ENCODE measurements at regions not wholly inside any gene's neighbourhood (a gene's known extent, or its start where the extent isn't known, plus 50 kb on each side); places are given as distances from the start of the nearest gene placed in this dataset.
"Not testable (repeated sequence)": the region's sequence is repeated elsewhere in the genome, so short reads cannot be mapped to it uniquely, and the experiment has no call there.

GRCh38 chr1:81187635-81188034, 613.1 kb upstream of the ADGRL2 start:
- in situ Hi-C loops (cut with HindIII; ENCODE audit: low pct_ligation_motif_present, low pct_unique_long_range_greater_than_20kb, low sequenced_read_pairs): no loop called here
- no peak for DNase-seq

GRCh38 chr1:81186261-81186660, 614.5 kb upstream of the ADGRL2 start:
- in situ Hi-C loops (cut with HindIII; ENCODE audit: low pct_ligation_motif_present, low pct_unique_long_range_greater_than_20kb, low sequenced_read_pairs): no loop called here
- DNase-seq: no peak

GRCh38 chr1:81183553-81183952, 617.2 kb upstream of the ADGRL2 start:
- in situ Hi-C loops (cut with HindIII; ENCODE audit: low pct_ligation_motif_present, low pct_unique_long_range_greater_than_20kb, low sequenced_read_pairs): no loop called here
- DNase-seq: no peak

- in situ Hi-C loops (cut with HindIII; ENCODE audit: low pct_ligation_motif_present, low pct_unique_long_range_greater_than_20kb, low sequenced_read_pairs): no loop called here
- DNase-seq: no peak
These were observed 617.7 kb upstream of the ADGRL2 start for GRCh38 chr1:81183051-81183450.

GRCh38 chr1:81179242-81179641, 621.5 kb upstream of the ADGRL2 start:
- in situ Hi-C loops (cut with HindIII; ENCODE audit: low pct_ligation_motif_present, low pct_unique_long_range_greater_than_20kb, low sequenced_read_pairs): no loop called here
- peak; percentile 80 for DNase-seq

GRCh38 chr1:81178431-81179093, 622.2 kb upstream of the ADGRL2 start:
- DNase-seq; in situ Hi-C loops (cut with HindIII; ENCODE audit: low pct_ligation_motif_present, low pct_unique_long_range_greater_than_20kb, low sequenced_read_pairs): not testable (repeated sequence)

GRCh38 chr1:81174811-81175476, 625.8 kb upstream of the ADGRL2 start:
- in situ Hi-C loops (cut with HindIII; ENCODE audit: low pct_ligation_motif_present, low pct_unique_long_range_greater_than_20kb, low sequenced_read_pairs): no loop called here
- DNase-seq: peak; percentile 91

GRCh38 chr1:81174052-81174451, 626.7 kb upstream of the ADGRL2 start:
- no peak for DNase-seq
- in situ Hi-C loops (cut with HindIII; ENCODE audit: low pct_ligation_motif_present, low pct_unique_long_range_greater_than_20kb, low sequenced_read_pairs): no loop called here

GRCh38 chr1:81172483-81172882, 628.3 kb upstream of the ADGRL2 start:
- no peak for DNase-seq
- in situ Hi-C loops (cut with HindIII; ENCODE audit: low pct_ligation_motif_present, low pct_unique_long_range_greater_than_20kb, low sequenced_read_pairs): no loop called here

GRCh38 chr1:81170721-81171120, 630.0 kb upstream of the ADGRL2 start:
- no peak for DNase-seq
- in situ Hi-C loops (cut with HindIII; ENCODE audit: low pct_ligation_motif_present, low pct_unique_long_range_greater_than_20kb, low sequenced_read_pairs): no loop called here

GRCh38 chr1:81165963-81166362, 634.8 kb upstream of the ADGRL2 start:
- DNase-seq: no peak
- in situ Hi-C loops (cut with HindIII; ENCODE audit: low pct_ligation_motif_present, low pct_unique_long_range_greater_than_20kb, low sequenced_read_pairs): no loop called here

- DNase-seq: no peak
- in situ Hi-C loops (cut with HindIII; ENCODE audit: low pct_ligation_motif_present, low pct_unique_long_range_greater_than_20kb, low sequenced_read_pairs): no loop called here
These were observed 640.0 kb upstream of the ADGRL2 start for GRCh38 chr1:81160696-81161095.

GRCh38 chr1:81158592-81158991, 642.1 kb upstream of the ADGRL2 start:
- in situ Hi-C loops (cut with HindIII; ENCODE audit: low pct_ligation_motif_present, low pct_unique_long_range_greater_than_20kb, low sequenced_read_pairs): no loop called here
- DNase-seq: no peak

- no peak for DNase-seq
- in situ Hi-C loops (cut with HindIII; ENCODE audit: low pct_ligation_motif_present, low pct_unique_long_range_greater_than_20kb, low sequenced_read_pairs): no loop called here
These were observed 643.0 kb upstream of the ADGRL2 start for GRCh38 chr1:81157686-81158085.

GRCh38 chr1:81156887-81157286, 643.8 kb upstream of the ADGRL2 start:
- DNase-seq: no peak
- in situ Hi-C loops (cut with HindIII; ENCODE audit: low pct_ligation_motif_present, low pct_unique_long_range_greater_than_20kb, low sequenced_read_pairs): no loop called here

- in situ Hi-C loops (cut with HindIII; ENCODE audit: low pct_ligation_motif_present, low pct_unique_long_range_greater_than_20kb, low sequenced_read_pairs): no loop called here
- DNase-seq: peak; percentile 5
These were observed 645.6 kb upstream of the ADGRL2 start for GRCh38 chr1:81155131-81155530.

GRCh38 chr1:81151206-81151605, 649.5 kb upstream of the ADGRL2 start:
- DNase-seq: no peak
- in situ Hi-C loops (cut with HindIII; ENCODE audit: low pct_ligation_motif_present, low pct_unique_long_range_greater_than_20kb, low sequenced_read_pairs): no loop called here

GRCh38 chr1:81149649-81150325, 650.9 kb upstream of the ADGRL2 start:
- DNase-seq: no peak
- in situ Hi-C loops (cut with HindIII; ENCODE audit: low pct_ligation_motif_present, low pct_unique_long_range_greater_than_20kb, low sequenced_read_pairs): no loop called here

GRCh38 chr1:81144240-81144825, 656.4 kb upstream of the ADGRL2 start:
- in situ Hi-C loops (cut with HindIII; ENCODE audit: low pct_ligation_motif_present, low pct_unique_long_range_greater_than_20kb, low sequenced_read_pairs): no loop called here
- DNase-seq: no peak
